ENCODE measurements at regions not wholly inside any gene's neighbourhood (a gene's known extent, or its start where the extent isn't known, plus 50 kb on each side); places are given as distances from the start of the nearest gene placed in this dataset.

DNA sequence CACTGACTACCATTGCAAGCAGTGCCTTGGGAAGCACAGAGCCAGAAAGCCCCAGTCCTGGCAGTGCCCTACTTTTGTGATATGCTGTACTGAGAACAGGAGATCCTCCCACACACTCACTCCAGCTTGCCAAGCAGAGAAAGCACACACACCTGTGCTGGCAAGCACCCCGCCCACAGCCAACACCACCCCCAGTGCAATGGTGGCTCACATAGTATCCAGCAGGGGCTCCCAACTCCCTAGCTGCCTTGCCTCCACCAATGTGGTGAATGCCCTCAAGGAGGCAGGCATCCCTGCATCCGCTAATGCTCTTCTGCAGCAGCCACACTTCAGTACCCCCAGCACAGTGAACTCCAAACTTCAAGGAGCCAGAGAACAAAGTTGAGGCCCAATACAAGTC lies 1655.8 kb downstream of the SUCLG1 start:
- TF ChIP-seq CTCF (IDR thresholded peaks at IDR 0.05; ENCODE audit: low read depth, low read length, poor library complexity, severe bottlenecking) = no peak
- no peak for TF ChIP-seq EZH2phosphoT487 (IDR thresholded peaks at IDR 0.05; ENCODE audit: borderline replicate concordance, low read length)

Data from DOHH2 (cell line).